GM19043 (cell line): ENCODE measurements at regions not wholly inside any gene's neighbourhood (a gene's known extent, or its start where the extent isn't known, plus 50 kb on each side); places are given as distances from the start of the nearest gene placed in this dataset.

Experiments
- ATAC-seq: cut with Tn5 transposase; IDR thresholded peaks from one replicate; pipeline ENCODE4 v1.9.1; 2021; ENCODE audit warnings: low read depth; ENCODE audit not compliant: unreplicated experiment

DNA sequence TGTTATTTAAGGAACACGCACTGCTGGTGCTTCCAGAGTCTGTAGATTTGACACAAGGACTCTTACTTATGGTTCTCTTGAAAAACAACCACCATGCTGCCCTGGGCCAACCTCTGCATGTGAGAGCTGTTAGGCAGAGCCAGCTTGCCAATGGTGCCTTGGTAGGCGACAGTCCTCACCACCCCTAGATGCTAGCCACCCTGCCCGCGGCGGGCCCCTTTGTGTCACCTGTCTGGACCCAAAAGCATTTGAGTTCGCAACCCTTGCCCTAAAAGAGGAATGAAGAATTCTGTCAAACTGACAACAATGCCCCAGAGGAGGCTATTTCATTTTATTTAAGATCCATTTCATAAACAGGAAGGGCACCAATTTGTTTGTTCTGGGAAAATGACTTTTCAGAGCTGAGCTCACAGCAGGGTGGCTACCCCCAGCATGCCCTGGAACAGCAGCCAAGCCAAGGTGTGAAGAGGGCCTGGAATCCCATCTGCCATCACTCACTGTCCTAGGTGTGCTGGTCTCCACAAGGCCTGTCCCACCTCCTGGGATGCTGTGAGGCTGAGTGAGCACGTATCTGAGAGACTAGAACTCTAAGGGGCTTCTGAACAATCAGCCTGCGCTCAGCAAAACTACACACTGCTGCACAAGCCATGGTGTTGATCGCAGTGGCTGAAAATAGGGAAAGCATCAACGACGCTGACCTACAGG is 63.8 kb upstream of the FZD10 start:
- ATAC-seq, result no peak

- ATAC-seq, result no peak
Measured at GRCh38 chr12:130100634-130101362, 61.5 kb upstream of the FZD10 start.

- no peak for ATAC-seq
Measured at GRCh38 chr12:130101370-130101769, 60.9 kb upstream of the FZD10 start.

DNA sequence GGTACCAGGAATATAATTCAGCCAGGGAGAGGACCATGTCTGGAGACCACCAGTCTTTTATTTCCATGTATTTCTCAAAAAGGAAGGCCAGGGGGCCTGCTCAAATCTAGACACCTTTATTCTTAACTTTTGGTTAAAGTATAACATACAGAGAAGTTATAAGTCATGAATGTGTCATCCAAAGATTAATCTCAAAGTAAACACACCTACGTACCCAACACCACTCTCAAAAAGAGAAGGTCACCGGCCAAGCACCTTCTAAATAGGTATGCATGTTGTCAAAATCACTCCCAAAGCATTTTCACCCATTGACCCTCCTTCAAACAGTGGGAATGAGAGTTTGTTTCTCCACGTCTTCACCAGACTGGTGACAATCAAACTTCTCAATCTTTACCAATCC is 60.0 kb upstream of the FZD10 start:
- no peak for ATAC-seq

GRCh38 chr12:130104571-130105106 is 57.6 kb upstream of the FZD10 start:
- ATAC-seq, result no peak

GRCh38 chr12:130109062-130109945 is 53.0 kb upstream of the FZD10 start:
- ATAC-seq, result no peak

DNA sequence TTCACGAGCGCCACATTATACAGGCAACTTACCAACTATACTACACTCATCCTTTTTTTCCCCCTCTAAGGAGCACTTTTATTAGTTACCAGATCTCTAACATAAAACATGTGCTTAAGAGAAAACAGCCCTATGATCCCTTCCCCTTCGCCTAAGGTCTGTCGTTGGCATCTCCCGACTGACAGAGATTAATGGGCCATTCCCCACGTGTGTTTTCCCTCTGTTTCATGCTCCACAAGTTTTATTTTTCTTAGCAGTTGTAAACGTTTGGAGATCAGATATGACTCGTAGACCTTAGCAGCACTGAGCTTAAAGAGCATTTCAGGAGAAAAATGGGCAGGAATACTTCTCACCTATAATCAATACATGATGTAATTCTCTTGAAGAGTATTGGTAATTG is 51.4 kb upstream of the FZD10 start:
- ATAC-seq, result no peak

DNA sequence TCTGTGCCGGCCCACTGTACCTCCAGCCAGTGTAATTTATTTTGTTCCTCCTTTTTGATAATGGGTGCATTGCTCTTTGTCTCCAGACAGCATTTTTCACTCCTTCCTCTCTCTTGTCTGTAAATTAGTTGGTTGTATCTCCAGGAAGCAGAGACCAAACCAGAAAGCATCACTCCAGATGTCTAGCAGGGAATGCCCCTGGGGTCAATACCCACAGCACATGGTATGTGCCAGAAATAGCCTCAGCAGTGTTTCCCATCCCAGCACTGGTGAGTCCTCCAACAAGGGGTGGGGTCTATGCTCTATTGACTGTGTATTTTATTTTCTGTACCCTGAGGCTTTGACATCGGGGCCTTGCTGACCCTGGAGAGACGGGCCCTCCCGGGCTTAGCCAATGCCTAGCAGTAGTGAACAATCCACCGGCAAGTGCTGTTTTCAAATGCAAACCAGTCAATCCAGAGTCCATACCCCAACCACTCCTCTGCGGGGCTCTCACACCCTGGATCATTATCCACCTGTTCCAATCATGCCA is 50.2 kb upstream of the FZD10 start:
- ATAC-seq, result no peak
